ENCODE measurements at regions not wholly inside any gene's neighbourhood (a gene's known extent, or its start where the extent isn't known, plus 50 kb on each side); places are given as distances from the start of the nearest gene placed in this dataset.

GRCh38 chr5:53327811-53328334 is 152.6 kb upstream of the FST start:
- intact Hi-C loops (cut with micrococcal nuclease; ENCODE audit: unreplicated experiment): no loop called here
- Histone ChIP-seq H3K4me3 (no peak overlapping the region), H3K79me2 (ENCODE audit: low read depth) (no peaks in the 10 kb centered on the region), H3K36me3 (ENCODE audit: low read depth) (no peaks in the 10 kb centered on the region), H3K4me2 (no peak overlapping the region), H3K27me3 (ENCODE audit: insufficient read depth, low read depth) (no peaks in the 10 kb centered on the region), H3K4me1 (replicated peaks; ENCODE audit: insufficient read depth) (peaks cover 21% of the 10 kb centered on the region), H3K27ac (no peak overlapping the region), H2AFZ (no peak overlapping the region), H3K9me2 (ENCODE audit: insufficient read depth) (no peaks in the 10 kb centered on the region), H4K20me1 (ENCODE audit: insufficient read depth) (no peaks in the 10 kb centered on the region), H3F3A (ENCODE audit: insufficient read depth, low read depth) (peaks cover 10% of the 10 kb centered on the region; the same call in 1 of the 2 replicates), H3K9me3 (ENCODE audit: insufficient read depth, low read depth) (peaks cover 5% of the 10 kb centered on the region; the same call in 1 of the 2 replicates)
- no peak for TF ChIP-seq EZH2 (IDR thresholded peaks at IDR 0.05; ENCODE audit: low read depth)
- TF ChIP-seq, protein P1, sequence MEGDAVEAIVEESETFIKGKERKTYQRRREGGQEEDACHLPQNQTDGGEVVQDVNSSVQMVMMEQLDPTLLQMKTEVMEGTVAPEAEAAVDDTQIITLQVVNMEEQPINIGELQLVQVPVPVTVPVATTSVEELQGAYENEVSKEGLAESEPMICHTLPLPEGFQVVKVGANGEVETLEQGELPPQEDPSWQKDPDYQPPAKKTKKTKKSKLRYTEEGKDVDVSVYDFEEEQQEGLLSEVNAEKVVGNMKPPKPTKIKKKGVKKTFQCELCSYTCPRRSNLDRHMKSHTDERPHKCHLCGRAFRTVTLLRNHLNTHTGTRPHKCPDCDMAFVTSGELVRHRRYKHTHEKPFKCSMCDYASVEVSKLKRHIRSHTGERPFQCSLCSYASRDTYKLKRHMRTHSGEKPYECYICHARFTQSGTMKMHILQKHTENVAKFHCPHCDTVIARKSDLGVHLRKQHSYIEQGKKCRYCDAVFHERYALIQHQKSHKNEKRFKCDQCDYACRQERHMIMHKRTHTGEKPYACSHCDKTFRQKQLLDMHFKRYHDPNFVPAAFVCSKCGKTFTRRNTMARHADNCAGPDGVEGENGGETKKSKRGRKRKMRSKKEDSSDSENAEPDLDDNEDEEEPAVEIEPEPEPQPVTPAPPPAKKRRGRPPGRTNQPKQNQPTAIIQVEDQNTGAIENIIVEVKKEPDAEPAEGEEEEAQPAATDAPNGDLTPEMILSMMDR (conservative IDR thresholded peaks at IDR 0.05): no peak
- CTCF ChIA-PET: interaction anchor here (0.6 kb wide), 1 partner anchor 740 kb away, joined by 3 read pairs; no protein-coding TSS in a partner anchor
- POLR2A ChIA-PET (ENCODE audit: unreplicated experiment): no interaction called here
- no peak for DNase-seq
- no TSS peak for BruUV-seq (replicated peaks)

GRCh38 chr5:53330491-53330890 is 149.9 kb upstream of the FST start:
- Histone ChIP-seq H2AFZ (no peak overlapping the region), H3K4me3 (no peak overlapping the region), H3K9me3 (ENCODE audit: insufficient read depth, low read depth) (peaks cover 5% of the 10 kb centered on the region; the same call in 1 of the 2 replicates), H3K4me2 (no peak overlapping the region), H4K20me1 (ENCODE audit: insufficient read depth) (no peaks in the 10 kb centered on the region), H3K9me2 (ENCODE audit: insufficient read depth) (no peaks in the 10 kb centered on the region), H3K27ac (no peak overlapping the region), H3K36me3 (ENCODE audit: low read depth) (no peaks in the 10 kb centered on the region), H3K4me1 (replicated peaks; ENCODE audit: insufficient read depth) (peaks cover 23% of the 10 kb centered on the region), H3F3A (ENCODE audit: insufficient read depth, low read depth) (no peaks in the 10 kb centered on the region), H3K27me3 (ENCODE audit: insufficient read depth, low read depth) (no peaks in the 10 kb centered on the region), H3K79me2 (ENCODE audit: low read depth) (no peaks in the 10 kb centered on the region)
- POLR2A ChIA-PET (ENCODE audit: unreplicated experiment): no interaction called here
- TF ChIP-seq, protein P1 (conservative IDR thresholded peaks at IDR 0.05): no peak
- TF ChIP-seq EZH2 (IDR thresholded peaks at IDR 0.05; ENCODE audit: low read depth): no peak
- no peak for DNase-seq
- CTCF ChIA-PET: no interaction called here
- no TSS peak for BruUV-seq (replicated peaks)
- intact Hi-C loops (cut with micrococcal nuclease; ENCODE audit: unreplicated experiment): no loop called here

GRCh38 chr5:53331463-53331862 is 149.0 kb upstream of the FST start:
- Histone ChIP-seq H3K27me3 (ENCODE audit: insufficient read depth, low read depth) (no peaks in the 10 kb centered on the region), H3K9me3 (ENCODE audit: insufficient read depth, low read depth) (peaks cover 5% of the 10 kb centered on the region; the same call in 1 of the 2 replicates), H3K79me2 (ENCODE audit: low read depth) (no peaks in the 10 kb centered on the region), H3K9me2 (ENCODE audit: insufficient read depth) (no peaks in the 10 kb centered on the region), H2AFZ (no peak overlapping the region), H3K27ac (no peak overlapping the region), H3K4me3 (no peak overlapping the region), H3F3A (ENCODE audit: insufficient read depth, low read depth) (no peaks in the 10 kb centered on the region), H3K4me2 (no peak overlapping the region), H3K4me1 (replicated peaks; ENCODE audit: insufficient read depth) (peaks cover 23% of the 10 kb centered on the region), H3K36me3 (ENCODE audit: low read depth) (no peaks in the 10 kb centered on the region), H4K20me1 (ENCODE audit: insufficient read depth) (no peaks in the 10 kb centered on the region)
- BruUV-seq (replicated peaks): no TSS peak
- DNase-seq: no peak
- intact Hi-C loops (cut with micrococcal nuclease; ENCODE audit: unreplicated experiment): no loop called here
- no peak for TF ChIP-seq EZH2 (IDR thresholded peaks at IDR 0.05; ENCODE audit: low read depth)
- TF ChIP-seq, protein P1 (conservative IDR thresholded peaks at IDR 0.05): no peak
- POLR2A ChIA-PET (ENCODE audit: unreplicated experiment): no interaction called here
- CTCF ChIA-PET: no interaction called here

All from PC-9 (cell line).